H1 (cell line): ENCODE measurements at regions not wholly inside any gene's neighbourhood (a gene's known extent, or its start where the extent isn't known, plus 50 kb on each side); places are given as distances from the start of the nearest gene placed in this dataset.

Experiments used
- CBX8 ChIP-seq: fragments of 300-800, 300-1000 bp; sonication (generic); IDR thresholded peaks from 2 replicates; pipeline ENCODE4 v1.7.1; 2016; ENCODE audit warnings: low read depth, low read length, borderline replicate concordance
- EP300 ChIP-seq, 2 experiments: IDR thresholded peaks; 1 replicate in 1 of 2; 2 replicates in 1 of 2; pipeline ENCODE4 v1.6.1; 2011 to 2012; ENCODE audit warnings: low read depth in 2 of 2, low read length in 2 of 2, mild to moderate bottlenecking in 2 of 2, borderline replicate concordance in 1 of 2, inconsistent platforms in 1 of 2, moderate library complexity in 1 of 2
- MAFK ChIP-seq: IDR thresholded peaks from 2 replicates; pipeline ENCODE4 v1.6.1; 2012; ENCODE audit warnings: low read depth, mild to moderate bottlenecking, improper control_type of control experiment, low read length
- NANOG ChIP-seq: IDR thresholded peaks from 2 replicates; pipeline ENCODE4 v1.6.1; 2011; ENCODE audit warnings: low read length, low read depth, mild to moderate bottlenecking, inconsistent platforms; ENCODE audit not compliant: insufficient read depth, poor library complexity, severe bottlenecking
- POLR2A ChIP-seq, 2 experiments: IDR thresholded peaks; 1 replicate in 1 of 2; 2 replicates in 1 of 2; pipeline ENCODE4 v1.6.1; 2011; ENCODE audit warnings: low read depth in 2 of 2, low read length in 2 of 2, mild to moderate bottlenecking in 2 of 2; ENCODE audit errors: control extremely low read depth in 1 of 2
- RAD21 ChIP-seq, 2 experiments: IDR thresholded peaks in 1 of 2; conservative IDR thresholded peaks in 1 of 2; 2 replicates each; pipeline ENCODE4 v1.6.1; 2011; ENCODE audit warnings: low read depth in 2 of 2, low read length in 2 of 2, improper control_type of control experiment in 1 of 2, inconsistent platforms in 1 of 2, mild to moderate bottlenecking in 1 of 2, moderate library complexity in 1 of 2
- TF ChIP-seq, protein P1 (sequence below), 3 experiments: IDR thresholded peaks; 1 replicate in 2 of 3; 2 replicates in 1 of 3; pipeline versions ENCODE4 v1.5.1 to v1.6.1; 2011; ENCODE audit warnings: low read length in 3 of 3, mild to moderate bottlenecking in 3 of 3, inconsistent platforms in 2 of 3, low read depth in 1 of 3, moderate library complexity in 1 of 3; ENCODE audit not compliant: insufficient read depth in 1 of 3; ENCODE audit errors: control extremely low read depth in 1 of 3
- TF ChIP-seq, protein P2 (sequence below): IDR thresholded peaks from 2 replicates; pipeline ENCODE4 v1.6.1; 2011; ENCODE audit warnings: low read length, improper control_type of control experiment
- TF ChIP-seq, protein P3 (sequence below): IDR thresholded peaks from 2 replicates; pipeline ENCODE4 v1.6.1; 2012; ENCODE audit warnings: inconsistent platforms
- TF ChIP-seq, protein P4 (sequence below): IDR thresholded peaks from 2 replicates; pipeline ENCODE4 v1.6.1; 2012; ENCODE audit warnings: inconsistent platforms

DNA sequence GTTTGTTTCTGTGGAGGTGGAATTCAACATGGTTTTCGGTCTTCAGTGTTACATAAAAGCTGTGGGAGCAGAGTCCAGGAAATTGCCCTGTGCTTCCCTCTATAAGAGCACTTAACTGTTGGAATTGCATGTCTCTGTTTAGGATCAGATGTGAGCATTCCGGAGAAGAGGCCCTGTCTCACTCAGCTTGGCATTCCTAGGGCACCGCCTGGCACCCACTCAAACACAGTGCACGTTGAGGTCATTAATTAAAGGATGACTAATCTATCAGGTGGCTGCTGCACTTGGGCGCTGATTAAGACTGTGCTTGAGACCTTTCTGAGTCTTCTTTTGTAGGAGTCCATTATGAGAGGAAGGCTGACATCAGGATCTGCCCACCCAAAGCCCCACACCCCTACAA lies 82.8 kb upstream of the VIPR2 start:
- TF ChIP-seq MAFK (no peak), POLR2A (IDR thresholded peaks at IDR 0.05; ENCODE audit: control extremely low read depth in 1 of 2, low read depth in 2 of 2, low read length in 2 of 2) (no peak), NANOG (no peak), EP300 (IDR thresholded peaks at IDR 0.05; ENCODE audit: borderline replicate concordance in 1 of 2, low read depth in 2 of 2, low read length in 2 of 2) (no peak), RAD21 (IDR thresholded peaks at IDR 0.05 in 1 of 2, conservative IDR thresholded peaks at IDR 0.05 in 1 of 2; ENCODE audit: low read depth in 2 of 2, low read length in 2 of 2) (no peak), CBX8 (no peak)
- TF ChIP-seq, protein P1, sequence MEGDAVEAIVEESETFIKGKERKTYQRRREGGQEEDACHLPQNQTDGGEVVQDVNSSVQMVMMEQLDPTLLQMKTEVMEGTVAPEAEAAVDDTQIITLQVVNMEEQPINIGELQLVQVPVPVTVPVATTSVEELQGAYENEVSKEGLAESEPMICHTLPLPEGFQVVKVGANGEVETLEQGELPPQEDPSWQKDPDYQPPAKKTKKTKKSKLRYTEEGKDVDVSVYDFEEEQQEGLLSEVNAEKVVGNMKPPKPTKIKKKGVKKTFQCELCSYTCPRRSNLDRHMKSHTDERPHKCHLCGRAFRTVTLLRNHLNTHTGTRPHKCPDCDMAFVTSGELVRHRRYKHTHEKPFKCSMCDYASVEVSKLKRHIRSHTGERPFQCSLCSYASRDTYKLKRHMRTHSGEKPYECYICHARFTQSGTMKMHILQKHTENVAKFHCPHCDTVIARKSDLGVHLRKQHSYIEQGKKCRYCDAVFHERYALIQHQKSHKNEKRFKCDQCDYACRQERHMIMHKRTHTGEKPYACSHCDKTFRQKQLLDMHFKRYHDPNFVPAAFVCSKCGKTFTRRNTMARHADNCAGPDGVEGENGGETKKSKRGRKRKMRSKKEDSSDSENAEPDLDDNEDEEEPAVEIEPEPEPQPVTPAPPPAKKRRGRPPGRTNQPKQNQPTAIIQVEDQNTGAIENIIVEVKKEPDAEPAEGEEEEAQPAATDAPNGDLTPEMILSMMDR (IDR thresholded peaks at IDR 0.05; ENCODE audit: control extremely low read depth in 1 of 3, insufficient read depth in 1 of 3, low read depth in 1 of 3, low read length in 3 of 3): no peak
- TF ChIP-seq, protein P2, sequence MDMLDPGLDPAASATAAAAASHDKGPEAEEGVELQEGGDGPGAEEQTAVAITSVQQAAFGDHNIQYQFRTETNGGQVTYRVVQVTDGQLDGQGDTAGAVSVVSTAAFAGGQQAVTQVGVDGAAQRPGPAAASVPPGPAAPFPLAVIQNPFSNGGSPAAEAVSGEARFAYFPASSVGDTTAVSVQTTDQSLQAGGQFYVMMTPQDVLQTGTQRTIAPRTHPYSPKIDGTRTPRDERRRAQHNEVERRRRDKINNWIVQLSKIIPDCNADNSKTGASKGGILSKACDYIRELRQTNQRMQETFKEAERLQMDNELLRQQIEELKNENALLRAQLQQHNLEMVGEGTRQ: no peak
- TF ChIP-seq, protein P3, sequence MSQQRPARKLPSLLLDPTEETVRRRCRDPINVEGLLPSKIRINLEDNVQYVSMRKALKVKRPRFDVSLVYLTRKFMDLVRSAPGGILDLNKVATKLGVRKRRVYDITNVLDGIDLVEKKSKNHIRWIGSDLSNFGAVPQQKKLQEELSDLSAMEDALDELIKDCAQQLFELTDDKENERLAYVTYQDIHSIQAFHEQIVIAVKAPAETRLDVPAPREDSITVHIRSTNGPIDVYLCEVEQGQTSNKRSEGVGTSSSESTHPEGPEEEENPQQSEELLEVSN: no peak
- TF ChIP-seq, protein P4, sequence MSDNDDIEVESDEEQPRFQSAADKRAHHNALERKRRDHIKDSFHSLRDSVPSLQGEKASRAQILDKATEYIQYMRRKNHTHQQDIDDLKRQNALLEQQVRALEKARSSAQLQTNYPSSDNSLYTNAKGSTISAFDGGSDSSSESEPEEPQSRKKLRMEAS: no peak
